ENCODE measurements at regions not wholly inside any gene's neighbourhood (a gene's known extent, or its start where the extent isn't known, plus 50 kb on each side); places are given as distances from the start of the nearest gene placed in this dataset.

DNA sequence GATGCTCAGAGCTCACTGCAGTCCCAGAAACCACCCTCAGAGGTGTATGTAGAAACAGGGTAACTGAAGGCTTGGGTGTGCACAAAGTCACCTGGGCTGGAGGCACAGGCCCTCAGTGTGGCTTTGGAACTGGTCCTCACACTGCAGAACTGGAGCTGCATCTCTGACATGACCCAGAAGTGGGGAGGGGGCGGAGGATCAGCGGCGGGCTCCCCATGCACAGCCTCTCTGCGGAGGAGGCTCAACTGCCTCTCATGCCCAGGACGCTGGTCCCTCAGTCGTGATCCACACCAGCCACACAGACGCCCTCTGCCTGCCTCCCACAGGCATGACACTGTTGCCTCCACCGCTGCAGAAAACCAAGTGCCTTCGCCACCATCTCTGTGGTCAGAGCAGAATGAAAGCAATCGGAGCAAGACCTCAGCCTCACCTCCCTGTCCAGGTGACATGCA is 73.7 kb downstream of the TM2D3 start:
- no peaks in the 10 kb centered on the region for H3K36me3 ChIP-seq (ENCODE audit: control insufficient read depth, insufficient read depth, low read length)
- H3K4me1 ChIP-seq (ENCODE audit: control insufficient read depth, insufficient read depth, low read length) = no peaks in the 10 kb centered on the region
- H3K4me3 Mint-ChIP-seq = no peak overlapping the region
- H3K36me3 Mint-ChIP-seq = no peaks in the 10 kb centered on the region
- peaks cover 8% of the 10 kb centered on the region for H3K27me3 ChIP-seq (ENCODE audit: control insufficient read depth, insufficient read depth, low read length)
- TF ChIP-seq, protein P1, sequence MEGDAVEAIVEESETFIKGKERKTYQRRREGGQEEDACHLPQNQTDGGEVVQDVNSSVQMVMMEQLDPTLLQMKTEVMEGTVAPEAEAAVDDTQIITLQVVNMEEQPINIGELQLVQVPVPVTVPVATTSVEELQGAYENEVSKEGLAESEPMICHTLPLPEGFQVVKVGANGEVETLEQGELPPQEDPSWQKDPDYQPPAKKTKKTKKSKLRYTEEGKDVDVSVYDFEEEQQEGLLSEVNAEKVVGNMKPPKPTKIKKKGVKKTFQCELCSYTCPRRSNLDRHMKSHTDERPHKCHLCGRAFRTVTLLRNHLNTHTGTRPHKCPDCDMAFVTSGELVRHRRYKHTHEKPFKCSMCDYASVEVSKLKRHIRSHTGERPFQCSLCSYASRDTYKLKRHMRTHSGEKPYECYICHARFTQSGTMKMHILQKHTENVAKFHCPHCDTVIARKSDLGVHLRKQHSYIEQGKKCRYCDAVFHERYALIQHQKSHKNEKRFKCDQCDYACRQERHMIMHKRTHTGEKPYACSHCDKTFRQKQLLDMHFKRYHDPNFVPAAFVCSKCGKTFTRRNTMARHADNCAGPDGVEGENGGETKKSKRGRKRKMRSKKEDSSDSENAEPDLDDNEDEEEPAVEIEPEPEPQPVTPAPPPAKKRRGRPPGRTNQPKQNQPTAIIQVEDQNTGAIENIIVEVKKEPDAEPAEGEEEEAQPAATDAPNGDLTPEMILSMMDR (IDR thresholded peaks at IDR 0.05) = no peak
- 31% methylated on average over 10 of the region's 10 CpGs for WGBS (ENCODE audit: insufficient coverage)
- H3K4me3 ChIP-seq (ENCODE audit: low read length) = no peak overlapping the region
- H3K9me3 ChIP-seq (ENCODE audit: control insufficient read depth, insufficient read depth, low read length) = no peaks in the 10 kb centered on the region
- H3K27me3 Mint-ChIP-seq (ENCODE audit: low read depth in 2 of 2) = peaks cover 26 to 67% of the 10 kb centered on the region in 2 donors
- H3K9me3 Mint-ChIP-seq = no peaks in the 10 kb centered on the region
- no peak overlapping the region for H3K27ac Mint-ChIP-seq
- no peak overlapping the region for H3K27ac ChIP-seq (ENCODE audit: low read length)
- intact Hi-C loops (cut with micrococcal nuclease) = no loop called here
- ATAC-seq = peak in 1 of 3 donors; percentile 68
- DNase-seq = peak in 1 of 2 donors; percentile 8
- H3K4me1 Mint-ChIP-seq = no peaks in the 10 kb centered on the region

DNA sequence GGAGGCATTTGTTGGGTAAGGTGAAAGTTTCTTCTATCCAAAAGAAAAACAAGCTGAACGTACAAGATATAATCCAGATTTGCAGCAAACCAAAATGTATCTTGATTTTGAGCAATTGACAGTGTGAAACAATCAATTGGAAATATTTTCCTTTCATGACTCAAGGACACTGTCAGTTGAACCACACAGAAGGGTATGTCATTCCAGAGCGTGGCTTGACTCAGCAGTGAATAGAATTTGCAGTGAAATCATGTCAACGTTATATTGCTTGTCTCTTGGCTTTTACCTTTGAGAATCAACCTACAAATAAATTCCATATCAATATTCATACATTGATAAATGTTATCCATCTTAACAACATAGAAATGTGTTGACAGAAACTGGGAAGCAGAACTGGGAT is 78.2 kb downstream of the TM2D3 start:
- ATAC-seq = no peak
- no peaks in the 10 kb centered on the region for H3K9me3 ChIP-seq (ENCODE audit: control insufficient read depth, insufficient read depth, low read length)
- no peak overlapping the region for H3K27ac ChIP-seq (ENCODE audit: low read length)
- Mint-ChIP-seq H3K4me3 (no peak overlapping the region), H3K27ac (no peak overlapping the region), H3K9me3 (no peaks in the 10 kb centered on the region), H3K27me3 (ENCODE audit: low read depth in 2 of 2) (peaks cover 20 to 62% of the 10 kb centered on the region in 2 donors), H3K4me1 (no peaks in the 10 kb centered on the region), H3K36me3 (no peaks in the 10 kb centered on the region)
- H3K36me3 ChIP-seq (ENCODE audit: control insufficient read depth, insufficient read depth, low read length) = no peaks in the 10 kb centered on the region
- TF ChIP-seq, protein P1 (IDR thresholded peaks at IDR 0.05) = no peak
- intact Hi-C loops (cut with micrococcal nuclease) = no loop called here
- H3K27me3 ChIP-seq (ENCODE audit: control insufficient read depth, insufficient read depth, low read length) = no peaks in the 10 kb centered on the region
- no peak overlapping the region for H3K4me3 ChIP-seq (ENCODE audit: low read length)
- no peaks in the 10 kb centered on the region for H3K4me1 ChIP-seq (ENCODE audit: control insufficient read depth, insufficient read depth, low read length)
- DNase-seq = no peak
- 78% methylated on average over 3 of the region's 3 CpGs for WGBS (ENCODE audit: insufficient coverage)

DNA sequence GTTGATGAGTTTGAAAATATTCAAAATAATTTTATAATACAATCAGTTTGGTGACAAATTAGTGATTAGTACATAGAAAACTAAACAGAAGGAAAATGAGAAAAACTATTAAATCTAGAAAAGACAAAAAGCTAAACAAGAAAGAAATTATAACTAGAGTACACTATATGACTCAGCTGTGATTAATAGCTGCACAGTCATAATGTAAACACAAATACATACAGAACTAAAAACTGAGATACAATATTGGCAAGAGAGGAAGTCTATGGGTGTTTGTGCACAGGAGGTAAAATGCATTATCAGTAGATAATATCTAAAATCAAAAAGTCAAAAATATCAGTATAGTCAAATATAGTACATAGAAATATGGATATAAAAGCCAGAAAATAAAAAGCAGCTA is 80.7 kb upstream of the PCSK6 start:
- H3K4me3 ChIP-seq (ENCODE audit: low read length) = no peak overlapping the region
- H3K9me3 ChIP-seq (ENCODE audit: control insufficient read depth, insufficient read depth, low read length) = no peaks in the 10 kb centered on the region
- TF ChIP-seq, protein P1 (IDR thresholded peaks at IDR 0.05) = no peak
- no peak overlapping the region for H3K27ac ChIP-seq (ENCODE audit: low read length)
- no peak for ATAC-seq
- H3K4me1 ChIP-seq (ENCODE audit: control insufficient read depth, insufficient read depth, low read length) = no peaks in the 10 kb centered on the region
- no peaks in the 10 kb centered on the region for H3K36me3 Mint-ChIP-seq
- intact Hi-C loops (cut with micrococcal nuclease) = no loop called here
- no peaks in the 10 kb centered on the region for H3K27me3 ChIP-seq (ENCODE audit: control insufficient read depth, insufficient read depth, low read length)
- DNase-seq = no peak
- no peaks in the 10 kb centered on the region for H3K4me1 Mint-ChIP-seq
- H3K4me3 Mint-ChIP-seq = no peak overlapping the region
- H3K36me3 ChIP-seq (ENCODE audit: control insufficient read depth, insufficient read depth, low read length) = no peaks in the 10 kb centered on the region
- no peak overlapping the region for H3K27ac Mint-ChIP-seq
- no peaks in the 10 kb centered on the region for H3K9me3 Mint-ChIP-seq
- H3K27me3 Mint-ChIP-seq (ENCODE audit: low read depth in 2 of 2) = peaks cover 13 to 53% of the 10 kb centered on the region in 2 donors

DNA sequence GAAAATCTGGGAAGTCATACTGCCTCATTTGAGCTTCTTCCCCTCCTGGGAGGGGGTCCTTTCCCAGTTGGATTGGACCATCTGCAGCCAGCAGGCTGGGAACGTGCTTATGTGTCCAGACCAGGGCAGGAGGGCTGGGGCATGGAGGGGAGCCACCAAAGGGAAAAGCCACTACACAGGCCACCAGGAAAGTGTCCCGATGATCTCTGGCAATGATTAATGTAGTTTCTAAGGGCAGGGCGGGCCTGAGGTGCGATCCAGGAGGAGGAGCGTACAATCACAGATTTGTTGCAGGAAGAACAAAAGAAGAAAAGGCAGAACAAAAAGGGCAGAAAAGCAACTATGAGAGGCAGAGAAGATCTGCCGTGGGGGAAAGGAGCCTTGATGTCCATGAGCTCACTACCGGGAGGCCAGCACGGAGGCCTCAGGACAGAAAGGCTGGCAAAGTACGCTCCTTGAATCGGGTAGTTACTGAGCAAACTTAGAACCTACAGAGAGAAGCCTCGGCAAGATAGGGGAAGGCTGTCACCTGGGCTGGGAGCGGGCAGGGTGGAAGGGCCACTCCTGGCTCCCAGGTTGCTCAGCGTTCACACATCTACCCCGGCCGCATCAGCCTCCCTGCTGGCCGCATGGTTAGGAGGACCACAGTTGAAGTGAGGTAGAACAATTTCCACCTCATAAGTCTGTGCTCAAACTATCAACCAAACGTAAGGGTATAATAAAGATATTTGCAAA is 79.5 kb upstream of the PCSK6 start:
- TF ChIP-seq, protein P1 (IDR thresholded peaks at IDR 0.05) = no peak
- Mint-ChIP-seq H3K27ac (no peak overlapping the region), H3K27me3 (ENCODE audit: low read depth in 2 of 2) (peaks cover 15 to 48% of the 10 kb centered on the region in 2 donors), H3K9me3 (no peaks in the 10 kb centered on the region), H3K36me3 (no peaks in the 10 kb centered on the region), H3K4me1 (no peaks in the 10 kb centered on the region), H3K4me3 (no peak overlapping the region)
- no peaks in the 10 kb centered on the region for H3K4me1 ChIP-seq (ENCODE audit: control insufficient read depth, insufficient read depth, low read length)
- 90% methylated on average over 16 of the region's 17 CpGs for WGBS (ENCODE audit: insufficient coverage)
- no peak overlapping the region for H3K4me3 ChIP-seq (ENCODE audit: low read length)
- H3K36me3 ChIP-seq (ENCODE audit: control insufficient read depth, insufficient read depth, low read length) = no peaks in the 10 kb centered on the region
- no peaks in the 10 kb centered on the region for H3K27me3 ChIP-seq (ENCODE audit: control insufficient read depth, insufficient read depth, low read length)
- H3K9me3 ChIP-seq (ENCODE audit: control insufficient read depth, insufficient read depth, low read length) = no peaks in the 10 kb centered on the region
- intact Hi-C loops (cut with micrococcal nuclease) = no loop called here
- DNase-seq = no peak
- H3K27ac ChIP-seq (ENCODE audit: low read length) = no peak overlapping the region
- ATAC-seq = no peak
